H1 (cell line): ENCODE measurements at regions not wholly inside any gene's neighbourhood (a gene's known extent, or its start where the extent isn't known, plus 50 kb on each side); places are given as distances from the start of the nearest gene placed in this dataset.

Source experiments
- ASH2L ChIP-seq: fragments of 200-600, 300-600 bp; sonication (generic); IDR thresholded peaks from one replicate; pipeline ENCODE4 v1.7.1; 2017; ENCODE audit warnings: low read length
- POLR2A ChIP-seq, 2 experiments: IDR thresholded peaks; 1 replicate in 1 of 2; 2 replicates in 1 of 2; pipeline ENCODE4 v1.6.1; 2011; ENCODE audit warnings: low read depth in 2 of 2, low read length in 2 of 2, mild to moderate bottlenecking in 2 of 2; ENCODE audit errors: control extremely low read depth in 1 of 2
- RAD21 ChIP-seq, 2 experiments: IDR thresholded peaks in 1 of 2; conservative IDR thresholded peaks in 1 of 2; 2 replicates each; pipeline ENCODE4 v1.6.1; 2011; ENCODE audit warnings: low read depth in 2 of 2, low read length in 2 of 2, improper control_type of control experiment in 1 of 2, inconsistent platforms in 1 of 2, mild to moderate bottlenecking in 1 of 2, moderate library complexity in 1 of 2
- RBBP5 ChIP-seq: IDR thresholded peaks from 2 replicates; pipeline ENCODE4 v1.7.1; 2012; ENCODE audit warnings: low read depth, mild to moderate bottlenecking, inconsistent platforms, low read length, moderate library complexity, borderline replicate concordance
- RXRA ChIP-seq: IDR thresholded peaks from 2 replicates; pipeline ENCODE4 v1.6.1; 2011; ENCODE audit warnings: low read depth, mild to moderate bottlenecking, low read length, moderate library complexity; ENCODE audit not compliant: insufficient read depth
- SIN3A ChIP-seq, 2 experiments: IDR thresholded peaks in 1 of 2; conservative IDR thresholded peaks in 1 of 2; 2 replicates each; pipeline ENCODE4 v1.6.1; 2011 to 2012; ENCODE audit warnings: low read length in 2 of 2, improper control_type of control experiment in 1 of 2, low read depth in 1 of 2, mild to moderate bottlenecking in 1 of 2
- SIX5 ChIP-seq: IDR thresholded peaks from 2 replicates; pipeline ENCODE4 v1.6.1; 2011; ENCODE audit warnings: mild to moderate bottlenecking, low read depth, low read length
- SP2 ChIP-seq: IDR thresholded peaks from 2 replicates; pipeline ENCODE4 v1.6.1; 2012; ENCODE audit warnings: mild to moderate bottlenecking, low read length, inconsistent platforms
- SUZ12 ChIP-seq: fragments of 200-600 bp; sonication (generic); IDR thresholded peaks from 2 replicates; pipeline ENCODE4 v1.6.1; 2012; ENCODE audit warnings: mild to moderate bottlenecking, inconsistent platforms, low read length, moderate library complexity, mixed read lengths
- YY1 ChIP-seq: IDR thresholded peaks from 2 replicates; pipeline ENCODE4 v1.6.1; 2011; ENCODE audit warnings: low read depth, mild to moderate bottlenecking, low read length
- TF ChIP-seq, protein P1 (sequence below): IDR thresholded peaks from 2 replicates; pipeline ENCODE4 v1.6.1; 2011; ENCODE audit warnings: low read depth, mild to moderate bottlenecking, low read length; ENCODE audit not compliant: insufficient read depth
- TF ChIP-seq, protein P2 (sequence below), 3 experiments: IDR thresholded peaks; 1 replicate in 2 of 3; 2 replicates in 1 of 3; pipeline versions ENCODE4 v1.5.1 to v1.6.1; 2011; ENCODE audit warnings: low read length in 3 of 3, mild to moderate bottlenecking in 3 of 3, inconsistent platforms in 2 of 3, low read depth in 1 of 3, moderate library complexity in 1 of 3; ENCODE audit not compliant: insufficient read depth in 1 of 3; ENCODE audit errors: control extremely low read depth in 1 of 3
- TF ChIP-seq, protein P3 (sequence below): IDR thresholded peaks from 2 replicates; pipeline ENCODE4 v1.6.1; 2011; ENCODE audit warnings: low read length, improper control_type of control experiment

DNA sequence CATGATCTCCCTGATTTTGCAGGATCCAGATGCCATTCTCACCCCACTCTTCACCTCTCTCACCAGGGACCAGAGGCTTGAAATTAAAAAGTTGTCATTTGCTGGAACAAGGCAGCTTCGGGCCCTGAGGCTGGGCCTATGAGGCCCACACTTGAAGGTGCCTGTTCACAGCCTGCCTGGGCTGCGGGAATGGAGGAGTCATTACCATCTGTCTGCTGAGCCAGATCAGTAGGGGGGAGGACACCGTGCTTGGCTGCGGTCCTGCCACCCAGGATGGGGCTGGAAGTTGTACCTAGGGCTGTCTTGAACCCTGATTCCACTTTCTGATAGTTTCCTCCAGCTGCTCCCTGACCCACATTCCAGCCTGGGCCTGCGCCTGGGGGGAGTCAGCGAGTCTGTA, 208.3 kb upstream of the N4BP1 start:
- TF ChIP-seq SUZ12 (no peak), ASH2L (no peak), RXRA (no peak), POLR2A (IDR thresholded peaks at IDR 0.05; ENCODE audit: control extremely low read depth in 1 of 2, low read depth in 2 of 2, low read length in 2 of 2) (no peak), SP2 (no peak), SIN3A (conservative IDR thresholded peaks at IDR 0.05 in 1 of 2, IDR thresholded peaks at IDR 0.05 in 1 of 2; ENCODE audit: low read depth in 1 of 2, low read length in 2 of 2) (no peak), SIX5 (no peak), RBBP5 (no peak), YY1 (no peak), RAD21 (IDR thresholded peaks at IDR 0.05 in 1 of 2, conservative IDR thresholded peaks at IDR 0.05 in 1 of 2; ENCODE audit: low read depth in 2 of 2, low read length in 2 of 2) (no peak)
- TF ChIP-seq, protein P1, sequence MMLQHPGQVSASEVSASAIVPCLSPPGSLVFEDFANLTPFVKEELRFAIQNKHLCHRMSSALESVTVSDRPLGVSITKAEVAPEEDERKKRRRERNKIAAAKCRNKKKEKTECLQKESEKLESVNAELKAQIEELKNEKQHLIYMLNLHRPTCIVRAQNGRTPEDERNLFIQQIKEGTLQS, result no peak
- TF ChIP-seq, protein P2, sequence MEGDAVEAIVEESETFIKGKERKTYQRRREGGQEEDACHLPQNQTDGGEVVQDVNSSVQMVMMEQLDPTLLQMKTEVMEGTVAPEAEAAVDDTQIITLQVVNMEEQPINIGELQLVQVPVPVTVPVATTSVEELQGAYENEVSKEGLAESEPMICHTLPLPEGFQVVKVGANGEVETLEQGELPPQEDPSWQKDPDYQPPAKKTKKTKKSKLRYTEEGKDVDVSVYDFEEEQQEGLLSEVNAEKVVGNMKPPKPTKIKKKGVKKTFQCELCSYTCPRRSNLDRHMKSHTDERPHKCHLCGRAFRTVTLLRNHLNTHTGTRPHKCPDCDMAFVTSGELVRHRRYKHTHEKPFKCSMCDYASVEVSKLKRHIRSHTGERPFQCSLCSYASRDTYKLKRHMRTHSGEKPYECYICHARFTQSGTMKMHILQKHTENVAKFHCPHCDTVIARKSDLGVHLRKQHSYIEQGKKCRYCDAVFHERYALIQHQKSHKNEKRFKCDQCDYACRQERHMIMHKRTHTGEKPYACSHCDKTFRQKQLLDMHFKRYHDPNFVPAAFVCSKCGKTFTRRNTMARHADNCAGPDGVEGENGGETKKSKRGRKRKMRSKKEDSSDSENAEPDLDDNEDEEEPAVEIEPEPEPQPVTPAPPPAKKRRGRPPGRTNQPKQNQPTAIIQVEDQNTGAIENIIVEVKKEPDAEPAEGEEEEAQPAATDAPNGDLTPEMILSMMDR (IDR thresholded peaks at IDR 0.05; ENCODE audit: control extremely low read depth in 1 of 3, insufficient read depth in 1 of 3, low read depth in 1 of 3, low read length in 3 of 3), result no peak
- TF ChIP-seq, protein P3, sequence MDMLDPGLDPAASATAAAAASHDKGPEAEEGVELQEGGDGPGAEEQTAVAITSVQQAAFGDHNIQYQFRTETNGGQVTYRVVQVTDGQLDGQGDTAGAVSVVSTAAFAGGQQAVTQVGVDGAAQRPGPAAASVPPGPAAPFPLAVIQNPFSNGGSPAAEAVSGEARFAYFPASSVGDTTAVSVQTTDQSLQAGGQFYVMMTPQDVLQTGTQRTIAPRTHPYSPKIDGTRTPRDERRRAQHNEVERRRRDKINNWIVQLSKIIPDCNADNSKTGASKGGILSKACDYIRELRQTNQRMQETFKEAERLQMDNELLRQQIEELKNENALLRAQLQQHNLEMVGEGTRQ, result no peak
